Stomach (tissue), 8 donors: ENCODE measurements at regions not wholly inside any gene's neighbourhood (a gene's known extent, or its start where the extent isn't known, plus 50 kb on each side); places are given as distances from the start of the nearest gene placed in this dataset.

Source experiments
- DNase-seq, 2 donors: peaks; one replicate each; pipeline versions ENCODE4 v3.0.0 to v3.0.0-alpha.2; 2013 to 2019
- H3K27ac ChIP-seq, 5 donors: fragments of 200-600 bp in 4 of 5; sonication (generic) in 4 of 5; one replicate each; pipeline ENCODE4 v1.5.1; 2013 to 2019; ENCODE audit warnings: mild to moderate bottlenecking in 1 of 5, moderate library complexity in 1 of 5
- H3K27me3 ChIP-seq, 3 donors: fragments of 200-600 bp; sonication (generic); one replicate each; pipeline ENCODE4 v1.5.1; 2017 to 2019; ENCODE audit warnings: mixed run types in 1 of 3
- H3K36me3 ChIP-seq, 4 donors: fragments of 200-600 bp; sonication (generic); 1 replicate in 3 of 4; 2 replicates in 1 of 4; pipeline ENCODE4 v1.5.1; 2016 to 2019
- H3K4me1 ChIP-seq, 4 donors: fragments of 200-600 bp; sonication (generic); one replicate each; pipeline ENCODE4 v1.5.1; 2016 to 2019
- H3K4me3 ChIP-seq, 4 donors: fragments of 200-600 bp; sonication (generic) in 3 of 4; one replicate each; pipeline ENCODE4 v1.5.1; 2016 to 2019; ENCODE audit warnings: mild to moderate bottlenecking in 1 of 4
- H3K9me3 ChIP-seq, 4 donors: fragments of 200-600 bp; sonication (generic); one replicate each; pipeline ENCODE4 v1.5.1; 2016 to 2019
- EP300 ChIP-seq: sonication (generic); formaldehyde crosslinking; IDR thresholded peaks from one replicate; pipeline ENCODE4 v1.6.1; 2017; ENCODE audit warnings: antibody characterized with exemption
- POLR2A ChIP-seq, 4 donors: fragments of 450-650 bp; IDR thresholded peaks; one replicate each; pipeline ENCODE4 v1.6.1; 2016; ENCODE audit warnings: antibody characterized with exemption in 4 of 4, control low read depth in 2 of 4, mild to moderate bottlenecking in 1 of 4, moderate library complexity in 1 of 4
- POLR2AphosphoS5 ChIP-seq, 3 donors: sonication (generic); formaldehyde crosslinking; IDR thresholded peaks; one replicate each; pipeline ENCODE4 v1.6.1; 2016; ENCODE audit warnings: antibody characterized with exemption in 3 of 3
- WGBS, 5 donors: extraction: QIAGEN DNeasy Blood & Tissue Kit in 3 of 5; methylation state at CpG; one replicate each; pipeline versions ENCODE4 v1.1.5 to v1.1.7; 2013 to 2018; 5-methylcytosine and 5-hydroxymethylcytosine counted together
- intact Hi-C: fragments of 100-400 bp; cut with DNase I; formaldehyde crosslinking; loops from one replicate; pipeline ENCODE4 v1.15.1; 2023; ENCODE audit warnings: low total_unique reads
- TF ChIP-seq, protein P1 (sequence below), 7 experiments: fragments of 450-650 bp in 4 of 7; fragments of 200-600 bp in 3 of 7; sonication (generic) in 3 of 7; IDR thresholded peaks; one replicate each; pipeline ENCODE4 v1.5.1; 2016 to 2019; ENCODE audit warnings: antibody characterized with exemption in 7 of 7, control low read depth in 2 of 7, mild to moderate bottlenecking in 1 of 7
- donor health status: healthy with polysubstance abuse.
- donor health status: Bipolar disorder and iron deficiency.
- donor health status: healthy.

DNA sequence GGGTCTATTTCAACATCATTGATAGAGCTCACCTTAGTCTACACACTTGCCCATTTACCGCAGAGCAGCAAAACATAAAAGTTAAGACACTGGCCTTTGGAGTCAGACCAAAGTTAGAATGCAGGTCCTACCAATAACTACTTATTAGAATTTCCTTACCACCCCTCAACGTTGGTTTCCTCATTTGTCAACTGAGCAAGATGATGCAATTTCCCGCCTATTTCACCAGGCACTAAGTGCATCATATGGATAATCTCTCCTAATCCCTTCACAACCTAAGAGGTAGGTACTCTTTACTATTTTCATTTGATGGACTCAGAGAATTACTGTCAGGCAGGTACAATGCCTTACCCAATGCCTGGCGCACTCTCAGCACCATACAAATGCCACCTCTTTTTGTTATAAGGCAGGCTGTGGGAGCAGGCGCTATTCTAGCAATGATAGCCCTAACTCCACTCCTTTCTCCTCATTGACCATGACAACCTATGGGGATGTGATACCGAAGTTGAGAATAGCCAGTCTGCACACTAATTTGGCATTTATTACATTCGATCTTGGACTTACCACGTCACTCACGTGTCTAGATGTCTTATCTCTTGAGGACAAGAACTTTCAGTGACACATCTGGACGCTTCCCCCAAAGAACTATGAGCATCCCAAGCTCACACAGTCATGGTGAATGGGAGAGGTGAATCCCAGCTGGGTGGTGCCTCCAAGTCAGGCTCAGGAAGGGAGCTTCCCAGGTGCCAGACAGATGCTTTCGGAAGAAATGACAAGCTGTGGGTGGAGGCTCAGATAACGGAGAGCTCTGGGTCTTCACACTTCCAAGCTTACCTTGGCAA, 128.1 kb upstream of the STMND1 start:
- WGBS, 5 donors = 78 to 84% (median 81%) methylated on average over 12 of the region's 12 CpGs
- intact Hi-C loops = no loop called here
- no peaks in the 10 kb centered on the region for H3K36me3 ChIP-seq

GRCh38 chr6:16973051-16973450, 128.8 kb upstream of the STMND1 start:
- Histone ChIP-seq H3K27ac (no peak overlapping the region), H3K27me3 (no peaks in the 10 kb centered on the region), H3K9me3 (no peaks in the 10 kb centered on the region), H3K4me1 (peaks cover 0 to 7% (median 2%) of the 10 kb centered on the region in 4 donors), H3K36me3 (no peaks in the 10 kb centered on the region), H3K4me3 (no peak overlapping the region)
- WGBS, 5 donors = 78 to 91% (median 84%) methylated on average over 5 of the region's 5 CpGs
- intact Hi-C loops = no loop called here
- DNase-seq = no peak
- TF ChIP-seq, protein P1, sequence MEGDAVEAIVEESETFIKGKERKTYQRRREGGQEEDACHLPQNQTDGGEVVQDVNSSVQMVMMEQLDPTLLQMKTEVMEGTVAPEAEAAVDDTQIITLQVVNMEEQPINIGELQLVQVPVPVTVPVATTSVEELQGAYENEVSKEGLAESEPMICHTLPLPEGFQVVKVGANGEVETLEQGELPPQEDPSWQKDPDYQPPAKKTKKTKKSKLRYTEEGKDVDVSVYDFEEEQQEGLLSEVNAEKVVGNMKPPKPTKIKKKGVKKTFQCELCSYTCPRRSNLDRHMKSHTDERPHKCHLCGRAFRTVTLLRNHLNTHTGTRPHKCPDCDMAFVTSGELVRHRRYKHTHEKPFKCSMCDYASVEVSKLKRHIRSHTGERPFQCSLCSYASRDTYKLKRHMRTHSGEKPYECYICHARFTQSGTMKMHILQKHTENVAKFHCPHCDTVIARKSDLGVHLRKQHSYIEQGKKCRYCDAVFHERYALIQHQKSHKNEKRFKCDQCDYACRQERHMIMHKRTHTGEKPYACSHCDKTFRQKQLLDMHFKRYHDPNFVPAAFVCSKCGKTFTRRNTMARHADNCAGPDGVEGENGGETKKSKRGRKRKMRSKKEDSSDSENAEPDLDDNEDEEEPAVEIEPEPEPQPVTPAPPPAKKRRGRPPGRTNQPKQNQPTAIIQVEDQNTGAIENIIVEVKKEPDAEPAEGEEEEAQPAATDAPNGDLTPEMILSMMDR (IDR thresholded peaks at IDR 0.05) = no peak

More for the DNA sequence above, 128.1 kb upstream of the STMND1 start:
- no peaks in the 10 kb centered on the region for H3K9me3 ChIP-seq
- H3K27ac ChIP-seq = no peak overlapping the region
- no peak for TF ChIP-seq EP300
- no peak for TF ChIP-seq POLR2A (IDR thresholded peaks at IDR 0.05)
- H3K4me1 ChIP-seq = peaks cover 0 to 7% (median 2%) of the 10 kb centered on the region in 4 donors
- peaks cover 0 to under 1% (median 0%) of the 10 kb centered on the region in 3 donors for H3K27me3 ChIP-seq
- no peak for DNase-seq
- no peak overlapping the region for H3K4me3 ChIP-seq

GRCh38 chr6:16972535-16972934, 129.3 kb upstream of the STMND1 start:
- peaks cover 0 to 7% (median 2%) of the 10 kb centered on the region in 4 donors for H3K4me1 ChIP-seq
- TF ChIP-seq EP300 = no peak
- TF ChIP-seq, protein P1 (IDR thresholded peaks at IDR 0.05) = no peak
- TF ChIP-seq POLR2A (IDR thresholded peaks at IDR 0.05) = no peak
- no peak for TF ChIP-seq POLR2AphosphoS5 (IDR thresholded peaks at IDR 0.05)
- H3K4me3 ChIP-seq = no peak overlapping the region
- WGBS, 5 donors = 87 to 95% (median 88%) methylated on average over 2 of the region's 2 CpGs
- no peaks in the 10 kb centered on the region for H3K9me3 ChIP-seq
- intact Hi-C loops = no loop called here
- no peak for DNase-seq
- H3K27ac ChIP-seq = no peak overlapping the region
- H3K27me3 ChIP-seq = no peaks in the 10 kb centered on the region
- no peaks in the 10 kb centered on the region for H3K36me3 ChIP-seq

DNA sequence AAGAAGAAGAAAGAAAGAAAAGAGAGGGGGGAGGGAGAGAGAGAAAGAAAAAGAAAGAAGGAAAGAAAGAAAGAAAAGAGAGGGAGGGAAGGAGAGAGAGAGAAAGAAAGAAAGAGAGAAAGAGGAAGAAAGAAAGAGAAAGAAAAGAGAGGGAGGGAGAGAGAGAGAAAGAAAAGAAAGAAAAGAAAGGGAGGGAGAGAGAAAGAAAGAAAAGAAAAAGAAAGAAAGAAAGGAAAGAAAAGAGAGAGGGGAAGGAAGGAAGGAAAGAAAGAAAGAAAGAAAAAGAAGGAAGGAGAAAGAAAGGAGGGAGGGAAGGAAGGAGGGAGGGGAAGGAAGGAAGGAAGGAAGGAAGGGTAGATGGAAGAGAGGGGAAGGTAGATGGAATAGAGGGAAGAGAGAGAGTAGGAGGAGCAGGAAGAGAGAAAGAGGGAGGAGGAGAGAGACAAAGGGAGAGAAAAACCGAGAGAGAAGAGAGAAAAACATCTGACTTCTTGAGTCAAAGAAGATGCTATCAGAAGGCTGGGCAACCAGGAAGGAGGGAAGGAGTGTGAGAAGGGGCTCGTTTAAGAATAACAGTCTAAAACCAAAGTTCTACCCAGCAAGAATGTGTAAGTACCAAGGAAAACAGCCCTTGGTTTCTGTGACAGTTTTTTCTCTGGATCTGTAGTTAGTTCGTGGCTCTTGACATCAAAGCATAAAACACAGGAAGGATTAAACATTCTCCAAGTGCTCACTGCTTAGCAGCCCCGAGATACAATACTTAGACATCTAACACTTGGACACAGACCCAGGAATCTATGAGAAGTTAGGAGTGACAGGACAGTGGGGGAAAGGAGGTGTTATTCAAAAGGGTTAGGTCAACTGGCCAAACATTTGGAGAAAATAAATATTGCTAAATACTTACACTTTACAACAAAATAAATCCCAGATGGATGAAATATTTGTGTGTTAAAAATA, 131.9 kb upstream of the STMND1 start:
- no peaks in the 10 kb centered on the region for H3K9me3 ChIP-seq
- no peaks in the 10 kb centered on the region for H3K36me3 ChIP-seq
- peaks cover 0 to 6% (median 4%) of the 10 kb centered on the region in 4 donors for H3K4me1 ChIP-seq
- no peak for DNase-seq
- H3K27ac ChIP-seq = no peak overlapping the region
- no peaks in the 10 kb centered on the region for H3K27me3 ChIP-seq
- TF ChIP-seq, protein P1 (IDR thresholded peaks at IDR 0.05) = no peak
- TF ChIP-seq EP300 (no peak), POLR2A (IDR thresholded peaks at IDR 0.05) (no peak), POLR2AphosphoS5 (IDR thresholded peaks at IDR 0.05) (no peak)
- intact Hi-C loops = no loop called here
- 20 to 32% (median 25%) methylated on average over 4 of the region's 4 CpGs for WGBS, 5 donors
- H3K4me3 ChIP-seq = no peak overlapping the region
